GM13977 (cell line): ENCODE measurements at regions not wholly inside any gene's neighbourhood (a gene's known extent, or its start where the extent isn't known, plus 50 kb on each side); places are given as distances from the start of the nearest gene placed in this dataset.

Source experiments
- DNase-seq: peaks from one replicate; pipeline ENCODE4 v3.0.0; 2012; ENCODE audit warnings: low spot score
- in situ Hi-C: fragments of 300-500 bp; cut with MboI; formaldehyde crosslinking; loops from one replicate; pipeline ENCODE4 v1.12.0; 2022; ENCODE audit warnings: low sequenced_read_pairs, low pct_unique_long_range_greater_than_20kb, mixed read lengths, inconsistent platforms; ENCODE audit not compliant: unreplicated experiment
- TF ChIP-seq, protein P1 (sequence below): IDR thresholded peaks from 2 replicates; pipeline ENCODE4 v1.5.1; 2012; ENCODE audit warnings: mild to moderate bottlenecking, control low read depth; ENCODE audit not compliant: insufficient read depth; ENCODE audit errors: extremely low read depth, missing control alignments

DNA sequence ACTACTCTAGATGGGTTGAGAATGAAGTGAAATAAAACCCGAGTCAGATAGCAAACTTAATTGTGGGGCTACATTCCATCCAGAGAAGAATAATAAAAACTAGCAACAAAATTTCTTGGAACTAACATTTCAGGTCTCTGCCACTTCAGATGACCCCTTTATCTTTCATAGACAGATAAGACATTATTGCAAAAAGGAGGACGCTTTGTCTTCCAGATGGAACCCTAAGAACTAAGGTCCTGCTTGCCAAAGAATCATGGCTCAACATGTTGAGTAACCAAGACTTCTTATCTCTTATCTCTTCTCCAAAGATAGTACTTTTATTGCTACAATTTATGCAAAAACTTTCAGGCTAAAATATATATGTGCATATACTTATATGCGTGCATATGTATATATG lies 221.1 kb upstream of the PREP start:
- DNase-seq, result no peak
- TF ChIP-seq, protein P1, sequence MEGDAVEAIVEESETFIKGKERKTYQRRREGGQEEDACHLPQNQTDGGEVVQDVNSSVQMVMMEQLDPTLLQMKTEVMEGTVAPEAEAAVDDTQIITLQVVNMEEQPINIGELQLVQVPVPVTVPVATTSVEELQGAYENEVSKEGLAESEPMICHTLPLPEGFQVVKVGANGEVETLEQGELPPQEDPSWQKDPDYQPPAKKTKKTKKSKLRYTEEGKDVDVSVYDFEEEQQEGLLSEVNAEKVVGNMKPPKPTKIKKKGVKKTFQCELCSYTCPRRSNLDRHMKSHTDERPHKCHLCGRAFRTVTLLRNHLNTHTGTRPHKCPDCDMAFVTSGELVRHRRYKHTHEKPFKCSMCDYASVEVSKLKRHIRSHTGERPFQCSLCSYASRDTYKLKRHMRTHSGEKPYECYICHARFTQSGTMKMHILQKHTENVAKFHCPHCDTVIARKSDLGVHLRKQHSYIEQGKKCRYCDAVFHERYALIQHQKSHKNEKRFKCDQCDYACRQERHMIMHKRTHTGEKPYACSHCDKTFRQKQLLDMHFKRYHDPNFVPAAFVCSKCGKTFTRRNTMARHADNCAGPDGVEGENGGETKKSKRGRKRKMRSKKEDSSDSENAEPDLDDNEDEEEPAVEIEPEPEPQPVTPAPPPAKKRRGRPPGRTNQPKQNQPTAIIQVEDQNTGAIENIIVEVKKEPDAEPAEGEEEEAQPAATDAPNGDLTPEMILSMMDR, result no peak
- in situ Hi-C loops, result no loop called here

DNA sequence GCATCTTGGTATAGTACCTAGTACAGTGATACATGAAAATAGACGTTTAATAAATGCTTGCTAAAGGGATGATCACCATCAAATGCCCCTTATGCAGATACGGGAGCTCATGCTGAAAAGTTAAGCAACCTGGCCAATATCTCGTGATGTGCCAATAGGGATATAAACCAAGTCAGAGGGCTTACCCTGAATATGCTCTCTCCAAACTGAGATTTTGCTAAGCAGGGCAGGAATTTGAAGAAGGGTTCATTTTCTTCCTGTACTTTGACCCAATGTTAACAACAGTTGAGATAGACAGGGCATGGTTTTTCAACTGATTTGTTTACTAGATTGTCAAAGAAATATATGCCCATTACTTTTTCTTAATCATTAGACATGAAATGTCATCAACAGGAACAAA lies 219.3 kb upstream of the PREP start:
- TF ChIP-seq, protein P1, result no peak
- in situ Hi-C loops, result no loop called here
- DNase-seq, result no peak

DNA sequence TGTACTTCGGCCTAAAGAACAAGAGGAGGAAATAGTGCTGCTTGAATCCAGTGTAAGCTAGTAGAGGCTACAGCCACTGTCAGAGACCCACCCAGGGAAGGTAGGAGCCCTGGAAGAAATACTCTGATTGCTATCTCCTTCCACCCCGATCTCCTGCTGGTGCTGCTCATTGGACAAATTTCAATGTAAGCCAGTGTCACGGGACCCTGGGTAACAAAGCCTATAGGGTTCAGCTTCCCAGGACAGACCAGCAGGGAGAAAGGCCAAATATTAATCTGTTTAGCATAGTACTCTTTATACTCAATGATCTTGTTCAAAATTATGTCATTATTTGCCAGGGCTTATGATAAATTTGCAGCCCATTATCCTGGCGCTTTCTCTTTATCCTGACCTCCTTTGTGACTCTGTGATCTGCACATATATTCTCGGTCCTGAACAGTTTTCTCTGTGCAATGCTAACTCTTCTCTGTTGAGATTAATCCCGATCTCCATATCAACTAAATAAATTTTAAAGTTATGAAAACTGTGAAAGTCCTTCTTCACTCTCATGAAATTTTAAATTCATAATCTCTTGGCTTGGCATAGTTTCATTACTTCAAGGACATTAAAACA lies 218.8 kb upstream of the PREP start:
- TF ChIP-seq, protein P1, result no peak
- in situ Hi-C loops, result no loop called here

DNA sequence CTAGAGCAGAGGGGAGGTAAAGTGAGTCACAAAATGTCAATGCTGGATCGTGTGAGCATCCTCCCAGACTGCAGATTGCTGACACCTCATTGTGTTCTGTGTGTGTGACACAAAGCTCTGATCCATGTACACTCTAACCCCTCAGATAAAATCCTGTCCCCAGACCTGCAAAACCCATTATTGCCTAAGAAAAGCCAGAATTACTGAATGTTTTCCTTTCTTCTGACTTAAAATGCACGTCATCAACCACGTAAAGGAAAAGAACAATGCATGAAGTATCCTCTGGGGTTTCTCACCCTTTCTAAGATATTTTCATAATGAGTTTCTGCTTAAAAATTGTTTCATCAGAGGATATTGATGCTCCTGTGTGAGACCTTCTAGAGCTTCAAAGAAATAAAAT lies 218.0 kb upstream of the PREP start:
- no peak for DNase-seq
- TF ChIP-seq, protein P1, result no peak
- in situ Hi-C loops, result no loop called here

More for the DNA sequence above, 218.8 kb upstream of the PREP start:
- DNase-seq, result no peak

DNA sequence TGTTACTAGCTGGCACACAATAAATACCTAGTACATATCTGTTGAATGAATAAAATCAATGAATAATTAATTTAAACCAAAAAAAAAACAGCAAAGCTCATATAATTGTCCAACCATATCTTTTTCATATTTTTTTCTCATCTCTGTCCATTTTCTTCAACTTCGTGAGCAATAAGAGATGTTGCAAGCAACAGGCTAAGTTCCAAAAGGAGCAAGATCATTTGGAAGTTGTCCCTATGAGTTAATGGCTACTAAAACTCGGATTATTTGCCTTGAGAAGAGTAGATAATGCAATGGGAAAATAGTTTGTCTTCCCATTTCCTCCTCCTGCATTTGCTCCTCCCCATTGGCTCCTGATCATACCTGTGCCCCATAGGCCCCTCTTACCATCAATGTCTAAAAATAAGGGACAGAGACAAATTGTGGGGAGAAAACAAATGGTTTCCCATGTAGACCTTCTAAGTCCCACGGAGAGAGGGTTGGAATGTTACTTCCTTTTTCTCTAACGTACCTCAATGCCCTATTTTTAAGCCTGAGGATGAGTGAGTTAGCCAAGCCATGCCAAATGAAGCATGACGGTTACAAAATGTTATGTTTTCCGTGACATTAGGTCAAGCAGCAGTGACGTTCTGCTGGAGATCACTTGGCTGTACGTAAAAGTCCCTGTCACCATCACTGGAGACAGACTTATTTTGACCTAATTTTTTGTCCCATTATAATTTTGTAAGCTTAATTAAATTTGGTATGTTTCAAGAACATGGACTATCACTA lies 217.3 kb upstream of the PREP start:
- TF ChIP-seq, protein P1, result no peak
- in situ Hi-C loops, result no loop called here
- DNase-seq, result no peak

DNA sequence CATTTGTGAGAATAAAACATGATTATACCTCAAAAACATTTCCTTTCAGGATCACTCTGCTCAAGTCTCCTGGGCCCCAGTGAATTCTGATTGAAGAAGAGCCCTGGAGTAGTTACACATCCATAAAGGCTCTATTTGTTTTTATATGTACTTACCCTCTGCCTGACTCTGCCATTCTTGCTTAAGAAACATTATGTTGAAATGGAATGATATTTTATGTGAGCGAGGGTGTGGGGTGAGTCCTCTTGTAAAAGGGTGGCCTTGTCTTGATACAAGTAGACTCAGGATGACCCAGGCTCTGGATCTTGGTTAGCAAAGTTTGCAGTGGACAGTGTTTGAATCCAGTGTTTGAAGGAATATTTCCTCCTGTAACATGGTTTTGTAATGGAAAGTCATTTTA lies 215.4 kb upstream of the PREP start:
- DNase-seq, result no peak
- in situ Hi-C loops, result no loop called here
- TF ChIP-seq, protein P1, result no peak
